Erythroblast (primary cell): ENCODE measurements at regions not wholly inside any gene's neighbourhood (a gene's known extent, or its start where the extent isn't known, plus 50 kb on each side); places are given as distances from the start of the nearest gene placed in this dataset.

Source experiments
- GATA1 ChIP-seq: IDR thresholded peaks from 2 replicates; pipeline ENCODE4 v1.6.1; 2011; ENCODE audit warnings: low read depth, mild to moderate bottlenecking, control low read depth, low read length, moderate library complexity
- POLR2A ChIP-seq: IDR thresholded peaks from 2 replicates; pipeline ENCODE4 v1.6.1; 2011; ENCODE audit warnings: mild to moderate bottlenecking, low read length

- TF ChIP-seq POLR2A (no peak), GATA1 (no peak)
Measured at GRCh38 chr17:63356337-63356757, 89.8 kb downstream of the CYB561 start.
